ENCODE measurements at regions not wholly inside any gene's neighbourhood (a gene's known extent, or its start where the extent isn't known, plus 50 kb on each side); places are given as distances from the start of the nearest gene placed in this dataset.
"Not testable (repeated sequence)": the region's sequence is repeated elsewhere in the genome, so short reads cannot be mapped to it uniquely, and the experiment has no call there.

DNA sequence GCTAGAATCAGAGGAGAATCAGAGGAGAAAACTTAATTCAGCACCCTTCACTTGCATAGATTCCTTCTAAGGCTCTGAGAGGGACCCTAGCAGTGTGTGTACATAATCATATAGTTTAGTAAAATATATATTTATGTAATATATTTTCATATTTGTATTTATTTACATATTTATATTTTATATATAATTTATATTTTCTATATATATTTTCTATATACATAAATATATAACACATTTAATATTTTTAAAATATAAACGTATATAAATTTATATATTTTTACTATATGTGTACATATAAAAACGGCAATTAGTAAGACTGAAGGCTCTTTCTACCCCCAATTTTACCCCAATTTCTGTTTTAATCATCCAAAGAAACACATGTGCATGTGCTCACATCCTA is 80.3 kb downstream of the NXPE2 start:
- DNase-seq: no peak

DNA sequence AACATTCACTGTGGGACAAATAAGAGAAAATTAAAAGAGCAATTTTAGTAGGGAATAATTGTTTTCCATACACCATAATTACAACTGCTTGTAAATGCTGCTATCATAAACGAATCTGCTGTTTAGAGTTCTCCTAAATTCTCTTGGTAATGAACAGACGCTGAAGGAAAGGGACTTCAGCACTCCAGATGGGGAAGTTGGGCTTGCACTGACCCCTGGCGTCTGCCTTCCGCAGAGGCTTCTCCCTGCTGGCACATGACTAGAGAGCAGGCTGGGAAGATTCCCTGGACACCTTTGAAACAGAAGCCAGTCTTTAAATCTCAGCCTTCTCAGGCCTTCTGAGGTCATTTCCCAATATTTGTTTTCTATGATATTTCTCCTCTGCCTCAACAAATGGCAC is 84.1 kb downstream of the NXPE2 start:
- DNase-seq: peak; percentile 6

DNA sequence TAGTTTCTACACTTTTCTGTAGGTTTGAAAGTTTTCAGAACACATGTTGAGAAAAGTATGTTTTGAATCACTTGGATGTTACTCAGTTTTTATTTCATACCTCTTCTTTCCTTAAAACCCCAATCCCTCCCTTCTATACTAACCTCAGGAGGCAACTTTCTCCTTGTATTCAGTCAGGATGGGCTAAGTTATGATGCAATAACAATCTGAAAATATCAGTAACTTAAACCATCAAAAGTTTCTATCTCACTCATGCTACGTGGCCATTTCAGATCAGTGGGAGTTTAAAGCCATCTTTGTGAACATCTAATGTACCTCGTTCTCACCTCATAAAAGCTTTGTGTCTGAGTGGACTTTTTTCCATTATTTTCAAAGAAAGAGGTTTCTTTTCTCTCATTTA is 86.2 kb downstream of the NXPE2 start:
- no peak for DNase-seq

GRCh38 chr11:114771172-114771571 is 92.8 kb downstream of the NXPE2 start:
- no peak for DNase-seq

DNA sequence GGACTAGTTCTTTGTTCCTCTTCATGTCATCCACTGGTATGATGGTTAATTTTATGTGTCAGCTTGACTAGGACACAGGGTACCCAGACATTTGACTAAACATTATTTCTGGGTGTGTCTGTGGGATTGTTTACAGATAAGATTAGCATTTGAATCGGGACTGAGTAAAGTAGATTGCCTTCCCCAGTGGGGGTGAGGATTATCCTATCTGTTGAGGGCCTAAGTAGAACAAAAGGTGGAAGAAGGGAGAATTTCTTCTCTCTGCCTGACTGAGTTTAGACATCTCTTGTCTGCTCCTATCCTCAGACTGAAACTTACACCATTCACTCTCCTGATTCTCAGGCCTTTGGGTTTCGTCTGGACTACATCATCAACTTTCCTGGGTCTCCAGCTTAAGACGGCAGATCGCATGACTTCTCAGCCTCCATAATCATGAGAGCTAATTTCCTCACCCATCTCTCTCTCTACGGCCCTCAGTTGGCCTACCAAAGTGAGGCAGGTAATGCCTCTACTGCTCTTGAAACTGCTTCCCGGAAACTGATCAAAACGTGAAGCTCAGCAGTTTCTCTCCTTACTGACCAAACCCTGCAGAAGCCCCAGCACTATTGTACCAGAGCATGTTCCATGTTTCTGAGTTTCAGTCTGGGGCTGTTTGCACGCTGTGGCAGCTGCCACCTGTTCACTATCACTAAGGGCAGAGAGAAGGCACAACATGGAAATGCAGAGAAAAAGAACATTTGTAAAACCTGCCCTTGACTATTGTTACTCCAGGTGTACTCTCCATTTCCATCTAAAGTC is 95.4 kb downstream of the NXPE2 start:
- no peak for DNase-seq

DNA sequence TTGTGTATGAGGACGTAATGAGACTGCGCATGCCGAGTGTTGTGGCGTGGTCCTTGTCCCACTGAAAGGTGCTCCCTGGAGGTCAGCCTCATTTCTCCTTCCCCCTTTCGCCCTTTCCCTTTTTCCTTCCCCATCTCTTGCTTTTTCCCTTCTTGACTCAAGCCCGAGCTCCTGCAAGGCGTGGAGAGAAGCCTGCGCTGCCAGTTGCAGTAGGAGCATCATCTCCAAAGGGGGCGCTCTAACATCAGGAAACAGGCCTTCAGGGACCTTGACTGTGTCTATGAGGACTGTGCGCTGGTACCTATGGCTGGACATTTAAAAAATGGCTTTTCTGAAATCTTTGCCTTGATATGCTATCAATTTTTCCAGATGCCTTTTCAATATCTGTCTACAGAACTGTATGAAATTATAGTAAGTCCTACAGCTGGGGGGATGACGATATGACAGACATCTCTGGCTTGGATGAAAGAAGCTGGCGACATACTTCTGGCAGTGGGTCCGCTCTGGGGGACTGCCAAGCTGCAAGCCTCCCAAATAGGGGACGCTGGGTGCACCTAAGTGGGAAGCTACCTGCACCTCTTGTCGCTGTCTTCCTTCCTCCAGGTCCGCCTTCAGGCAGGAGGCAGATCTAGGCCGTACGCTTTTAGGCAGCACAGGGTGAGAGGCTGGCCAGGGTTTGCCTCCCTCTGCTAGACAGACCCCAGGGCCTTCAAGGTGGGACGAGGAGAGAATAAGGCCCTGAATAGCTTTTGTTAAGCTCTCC is 96.5 kb downstream of the NXPE2 start:
- peak; percentile 4 for DNase-seq

DNA sequence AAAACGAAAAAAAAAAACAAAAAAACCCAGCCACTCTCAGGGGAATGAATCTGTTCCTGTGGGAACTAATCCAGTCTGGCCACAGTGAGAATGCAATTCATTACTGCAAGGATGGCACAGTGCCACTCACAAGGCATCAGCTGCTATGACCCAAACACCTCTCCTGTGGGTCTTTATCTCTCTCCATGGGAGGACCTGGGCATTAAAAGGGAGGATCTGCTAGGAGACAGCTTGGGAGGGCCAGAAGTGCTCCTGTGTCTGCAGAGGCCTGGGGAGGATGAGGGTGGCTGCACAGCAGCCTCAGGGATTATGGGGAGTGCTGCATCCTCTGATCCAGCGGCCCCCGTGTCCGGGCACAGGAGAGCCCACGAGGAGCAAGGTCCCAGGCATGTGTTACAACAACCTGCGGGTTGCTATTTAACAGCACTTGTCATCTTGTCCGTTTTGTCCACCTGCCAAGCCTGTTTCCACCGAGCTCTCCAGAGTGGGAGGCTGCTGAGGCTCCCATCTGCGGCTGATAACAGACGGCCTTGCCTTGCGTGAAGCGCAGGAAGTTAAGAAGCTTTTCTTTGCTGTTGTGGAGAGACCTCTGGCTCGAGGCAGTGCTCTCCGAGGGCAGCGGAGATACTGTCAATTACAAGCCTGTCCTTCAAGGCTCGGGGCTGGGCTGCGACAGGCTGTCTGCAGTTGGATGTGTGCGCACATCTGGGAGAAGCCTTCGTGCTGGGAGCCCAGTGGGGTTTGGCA is 97.7 kb downstream of the NXPE2 start:
- DNase-seq: no peak

- no peak for DNase-seq
Measured at GRCh38 chr11:114776956-114777355, 98.6 kb downstream of the NXPE2 start.

DNA sequence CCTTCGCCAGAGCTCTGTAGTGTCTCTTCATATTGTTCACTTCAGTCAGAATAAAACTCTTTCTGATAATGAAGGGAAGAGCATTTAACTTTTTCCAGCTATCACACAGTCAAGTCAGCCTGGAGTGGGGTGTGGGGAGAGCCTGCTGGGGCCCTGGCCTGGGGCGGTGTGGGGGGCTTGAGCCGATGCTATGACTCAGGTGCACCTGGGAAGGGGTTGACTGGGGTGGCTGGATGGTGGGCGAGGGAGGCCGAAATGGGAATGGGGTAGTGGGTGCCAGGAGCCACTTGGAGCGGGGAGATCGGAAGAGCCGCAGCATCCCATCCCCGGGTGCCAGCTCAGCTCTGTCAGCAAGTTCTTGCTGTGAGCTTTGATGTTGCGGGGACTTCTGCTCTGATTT is 100.9 kb downstream of the NXPE2 start:
- no peak for DNase-seq

DNA sequence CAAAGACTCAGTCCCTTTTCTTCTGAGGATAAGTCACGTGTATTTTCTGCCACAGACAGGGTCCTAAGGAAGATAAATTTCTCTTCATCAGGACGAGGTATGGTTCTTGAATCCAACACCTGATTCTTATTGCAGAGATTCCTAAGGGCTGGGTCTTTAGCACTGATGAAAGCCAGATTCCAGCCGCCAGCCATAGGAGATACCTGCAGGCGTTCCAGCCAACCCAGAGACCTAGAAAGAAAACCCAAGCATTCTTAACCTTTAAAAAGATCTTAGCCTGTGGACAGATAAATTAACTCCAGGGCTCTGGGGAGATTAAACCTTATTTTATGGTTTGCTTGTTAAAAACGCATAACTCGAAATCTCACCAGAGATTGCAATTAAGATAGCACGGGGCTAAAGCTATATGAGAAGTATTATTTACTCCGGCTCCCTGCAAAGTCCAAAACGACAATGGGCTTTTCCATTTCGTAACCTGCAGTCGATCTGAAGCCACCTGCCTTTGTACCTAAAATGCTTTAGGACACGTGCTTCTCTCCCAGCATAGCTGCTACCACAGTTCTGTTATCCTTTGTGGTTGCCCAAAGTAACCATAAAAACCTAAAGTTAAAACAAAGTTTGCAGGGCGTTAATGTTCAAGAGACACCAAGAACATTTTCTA is 104.5 kb downstream of the NXPE2 start:
- no peak for DNase-seq

DNA sequence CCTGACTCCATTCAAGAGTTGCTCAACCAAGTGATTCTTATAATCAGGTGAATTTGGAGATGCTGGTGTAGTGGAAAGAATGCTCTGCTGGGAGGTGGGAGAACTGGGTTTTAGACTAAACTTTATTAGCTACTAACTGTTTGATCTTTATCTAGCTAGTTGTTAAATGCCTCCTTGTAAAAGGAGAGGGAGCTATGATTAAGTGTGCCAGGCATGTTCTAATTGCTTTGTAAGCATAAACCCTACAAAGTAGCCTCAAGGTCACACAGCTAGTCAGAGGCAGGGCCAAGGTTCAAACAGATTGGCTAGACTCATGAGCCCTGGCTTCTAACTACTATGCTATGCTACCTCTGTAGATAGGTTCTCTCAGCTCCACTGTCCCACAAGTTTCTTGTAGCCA is 105.5 kb downstream of the NXPE2 start:
- DNase-seq: no peak

GRCh38 chr11:114784216-114784615 is 105.9 kb downstream of the NXPE2 start:
- DNase-seq: no peak

- DNase-seq: no peak
Measured at GRCh38 chr11:114784891-114785290, 106.6 kb downstream of the NXPE2 start.

- no peak for DNase-seq
Measured at GRCh38 chr11:114785820-114786219, 107.5 kb downstream of the NXPE2 start.

DNA sequence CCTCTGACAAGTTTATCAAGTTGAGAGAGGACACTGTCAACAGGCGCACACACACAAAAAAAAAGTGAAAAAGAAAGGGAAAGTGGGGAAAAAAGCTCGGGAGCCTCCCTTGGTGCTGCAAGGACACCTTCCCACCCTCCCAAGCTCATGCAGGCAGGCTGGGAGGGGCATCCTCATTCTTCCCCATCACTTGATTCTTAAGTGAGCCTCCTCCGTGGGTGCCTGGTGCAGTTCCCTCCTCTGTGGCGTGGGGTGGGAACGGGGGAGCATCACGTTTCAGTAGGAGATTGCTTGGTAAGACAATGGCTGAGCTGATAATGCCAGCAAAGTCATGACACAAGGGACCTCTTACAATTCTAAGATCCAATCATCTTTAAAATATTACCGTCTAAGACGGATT is 108.8 kb downstream of the NXPE2 start:
- DNase-seq: no peak

DNA sequence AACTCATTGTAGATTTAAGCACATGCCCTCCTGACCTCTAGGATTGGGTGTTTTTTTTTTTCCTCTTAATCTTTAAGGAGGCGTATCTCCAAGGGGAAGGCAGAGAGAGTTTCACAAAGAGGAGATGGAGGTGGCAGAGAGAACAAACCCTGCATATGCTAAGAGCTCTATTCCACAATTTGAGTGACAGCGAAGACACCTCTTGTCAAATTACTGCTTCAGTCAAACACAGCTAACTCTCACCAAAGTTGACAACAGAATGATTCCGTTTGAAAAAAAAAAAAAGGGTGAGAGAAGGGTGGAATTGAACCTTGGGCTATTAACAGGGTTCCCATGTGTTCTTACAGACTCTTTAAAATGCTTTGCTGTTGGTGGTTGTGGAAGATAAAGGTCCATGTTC is 112.6 kb downstream of the NXPE2 start:
- no peak for DNase-seq

- no peak for DNase-seq
Measured at GRCh38 chr11:114794048-114794684, 115.8 kb downstream of the NXPE2 start.

- DNase-seq: no peak
Measured at GRCh38 chr11:114796954-114797721, 118.8 kb downstream of the NXPE2 start.

- DNase-seq: no peak
Measured at GRCh38 chr11:114799476-114799875, 121.1 kb downstream of the NXPE2 start.

GRCh38 chr11:114801773-114802172 is 123.4 kb downstream of the NXPE2 start:
- no peak for DNase-seq

DNA sequence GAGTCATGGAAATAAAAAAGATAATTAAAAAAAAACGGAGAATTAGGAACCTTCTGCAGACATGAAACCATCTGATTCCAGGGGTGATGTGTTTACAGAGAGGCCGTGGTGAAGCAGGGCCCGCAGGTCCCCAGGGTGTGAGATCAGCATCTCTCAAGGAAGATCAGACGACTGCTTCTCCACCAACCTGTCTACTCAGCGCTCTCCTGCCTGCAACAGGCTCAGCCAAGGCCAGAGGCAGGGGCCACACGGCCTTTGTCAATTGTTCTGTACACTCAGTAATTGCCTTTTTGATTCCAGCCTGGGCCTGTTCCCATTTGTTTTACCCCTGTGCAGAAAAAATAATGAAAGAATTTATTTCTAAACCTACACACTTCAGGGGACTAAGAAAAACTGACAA is 124.6 kb downstream of the NXPE2 start:
- no peak for DNase-seq

GRCh38 chr11:114805431-114805830 is 127.1 kb downstream of the NXPE2 start:
- DNase-seq: not testable (repeated sequence)
